ENCODE measurements at regions not wholly inside any gene's neighbourhood (a gene's known extent, or its start where the extent isn't known, plus 50 kb on each side); places are given as distances from the start of the nearest gene placed in this dataset.

- TF ChIP-seq CTCF (IDR thresholded peaks at IDR 0.05) (no peak), POLR2AphosphoS5 (IDR thresholded peaks at IDR 0.05) (no peak), POLR2A (IDR thresholded peaks at IDR 0.05) (no peak)
These were observed 77.9 kb upstream of the PLXNC1 start for GRCh38 chr12:94070520-94070919.
